ENCODE measurements at regions not wholly inside any gene's neighbourhood (a gene's known extent, or its start where the extent isn't known, plus 50 kb on each side); places are given as distances from the start of the nearest gene placed in this dataset.

DNA sequence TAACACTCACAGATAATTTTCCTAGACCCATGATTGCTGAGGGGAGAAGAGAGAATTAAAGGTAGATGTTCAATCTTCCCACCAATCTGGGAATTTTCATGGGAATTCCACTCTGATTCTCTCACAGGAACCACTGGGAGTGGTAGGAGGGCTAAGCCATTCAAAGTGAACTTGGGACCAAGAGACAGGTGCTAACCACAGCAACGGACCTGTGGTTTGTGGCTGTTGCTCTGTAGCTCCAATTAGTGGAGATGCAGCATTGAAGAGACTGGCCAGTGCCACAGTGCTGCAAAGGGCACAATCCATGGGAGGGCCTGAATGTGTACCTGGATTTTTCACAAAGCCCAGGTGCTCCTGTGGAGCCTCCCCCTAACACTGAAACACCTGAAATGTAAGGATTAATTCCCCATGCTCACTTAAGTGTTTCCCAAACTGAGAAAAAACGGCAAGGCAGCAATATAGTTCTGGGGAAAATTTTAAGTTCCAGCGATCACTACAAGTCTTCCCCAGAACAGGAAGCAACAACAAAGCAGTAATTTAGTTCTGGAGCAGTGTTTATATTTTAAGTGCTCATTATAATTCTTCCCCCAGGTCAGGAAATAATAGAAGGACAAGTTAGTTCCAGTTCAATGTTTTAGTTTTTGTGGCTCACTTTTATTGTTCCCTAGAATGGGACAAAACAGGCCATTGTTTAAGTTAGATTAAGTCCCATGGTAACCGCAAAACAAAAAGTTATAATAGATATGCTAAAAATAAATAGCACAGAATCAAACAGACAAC lies 1045.8 kb downstream of the CNTNAP5 start:
- no peaks in the 10 kb centered on the region for H3K4me1 ChIP-seq (ENCODE audit: insufficient read depth)
- no peak overlapping the region for H3K27ac ChIP-seq
- no peaks in the 10 kb centered on the region for H3K27me3 ChIP-seq
- H3K79me2 ChIP-seq = no peaks in the 10 kb centered on the region
- no peaks in the 10 kb centered on the region for H4K20me1 ChIP-seq (ENCODE audit: insufficient read depth, poor library complexity, severe bottlenecking)
- 66% methylated on average over 4 of the region's 4 CpGs for WGBS (ENCODE audit: low lambda C conversion rate, missing lambda C conversion rate)
- H3K4me2 ChIP-seq = no peak overlapping the region
- H3K9me2 ChIP-seq (replicated peaks; ENCODE audit: insufficient read depth) = no peaks in the 10 kb centered on the region
- DNase-seq (ENCODE audit: low spot score) = no peak
- no peaks in the 10 kb centered on the region for H3K36me3 ChIP-seq (replicated peaks; ENCODE audit: insufficient read depth, low read depth)
- H3K4me3 ChIP-seq = no peak overlapping the region
- TF ChIP-seq EZH2 (IDR thresholded peaks at IDR 0.05; ENCODE audit: borderline replicate concordance) (no peak), EZH2phosphoT487 (IDR thresholded peaks at IDR 0.05; ENCODE audit: low read depth, severe bottlenecking, unreplicated experiment) (no peak)
- TF ChIP-seq, protein P1, sequence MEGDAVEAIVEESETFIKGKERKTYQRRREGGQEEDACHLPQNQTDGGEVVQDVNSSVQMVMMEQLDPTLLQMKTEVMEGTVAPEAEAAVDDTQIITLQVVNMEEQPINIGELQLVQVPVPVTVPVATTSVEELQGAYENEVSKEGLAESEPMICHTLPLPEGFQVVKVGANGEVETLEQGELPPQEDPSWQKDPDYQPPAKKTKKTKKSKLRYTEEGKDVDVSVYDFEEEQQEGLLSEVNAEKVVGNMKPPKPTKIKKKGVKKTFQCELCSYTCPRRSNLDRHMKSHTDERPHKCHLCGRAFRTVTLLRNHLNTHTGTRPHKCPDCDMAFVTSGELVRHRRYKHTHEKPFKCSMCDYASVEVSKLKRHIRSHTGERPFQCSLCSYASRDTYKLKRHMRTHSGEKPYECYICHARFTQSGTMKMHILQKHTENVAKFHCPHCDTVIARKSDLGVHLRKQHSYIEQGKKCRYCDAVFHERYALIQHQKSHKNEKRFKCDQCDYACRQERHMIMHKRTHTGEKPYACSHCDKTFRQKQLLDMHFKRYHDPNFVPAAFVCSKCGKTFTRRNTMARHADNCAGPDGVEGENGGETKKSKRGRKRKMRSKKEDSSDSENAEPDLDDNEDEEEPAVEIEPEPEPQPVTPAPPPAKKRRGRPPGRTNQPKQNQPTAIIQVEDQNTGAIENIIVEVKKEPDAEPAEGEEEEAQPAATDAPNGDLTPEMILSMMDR (IDR thresholded peaks at IDR 0.05; ENCODE audit: poor library complexity) = no peak
- H3K9me3 ChIP-seq (ENCODE audit: low read depth) = no peaks in the 10 kb centered on the region
- H2AFZ ChIP-seq = no peak overlapping the region

DNA sequence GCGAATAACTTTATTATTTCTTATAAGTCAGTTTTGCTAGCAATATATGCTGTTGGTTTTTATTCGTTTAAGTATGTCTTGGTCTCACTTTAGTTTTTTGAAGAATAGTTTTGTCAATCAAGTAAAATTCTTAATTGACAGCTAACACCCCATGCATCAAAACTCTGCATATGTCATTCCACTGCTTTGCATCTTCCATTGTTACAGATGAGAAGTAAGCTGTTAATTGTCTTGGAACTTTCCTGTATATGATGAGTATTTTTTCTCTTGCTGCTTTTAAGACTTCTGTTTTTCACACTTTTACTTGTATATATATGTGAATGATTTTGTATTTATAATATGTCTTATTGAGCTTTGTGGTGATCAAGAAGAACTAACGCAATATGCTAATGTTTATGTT lies 1048.4 kb downstream of the CNTNAP5 start:
- Histone ChIP-seq H3K27me3 (no peaks in the 10 kb centered on the region), H3K9me3 (ENCODE audit: low read depth) (no peaks in the 10 kb centered on the region), H3K79me2 (no peaks in the 10 kb centered on the region), H3K4me3 (no peak overlapping the region), H4K20me1 (ENCODE audit: insufficient read depth, poor library complexity, severe bottlenecking) (no peaks in the 10 kb centered on the region), H3K9me2 (replicated peaks; ENCODE audit: insufficient read depth) (no peaks in the 10 kb centered on the region), H3K36me3 (replicated peaks; ENCODE audit: insufficient read depth, low read depth) (no peaks in the 10 kb centered on the region), H3K27ac (no peak overlapping the region), H3K4me1 (ENCODE audit: insufficient read depth) (no peaks in the 10 kb centered on the region), H2AFZ (no peak overlapping the region), H3K4me2 (no peak overlapping the region)
- TF ChIP-seq EZH2 (IDR thresholded peaks at IDR 0.05; ENCODE audit: borderline replicate concordance) (no peak), EZH2phosphoT487 (IDR thresholded peaks at IDR 0.05; ENCODE audit: low read depth, severe bottlenecking, unreplicated experiment) (no peak)
- TF ChIP-seq, protein P1 (IDR thresholded peaks at IDR 0.05; ENCODE audit: poor library complexity) = no peak
- WGBS (ENCODE audit: low lambda C conversion rate, missing lambda C conversion rate) = 89% methylated on average over 3 of the region's 3 CpGs
- no peak for DNase-seq (ENCODE audit: low spot score)

DNA sequence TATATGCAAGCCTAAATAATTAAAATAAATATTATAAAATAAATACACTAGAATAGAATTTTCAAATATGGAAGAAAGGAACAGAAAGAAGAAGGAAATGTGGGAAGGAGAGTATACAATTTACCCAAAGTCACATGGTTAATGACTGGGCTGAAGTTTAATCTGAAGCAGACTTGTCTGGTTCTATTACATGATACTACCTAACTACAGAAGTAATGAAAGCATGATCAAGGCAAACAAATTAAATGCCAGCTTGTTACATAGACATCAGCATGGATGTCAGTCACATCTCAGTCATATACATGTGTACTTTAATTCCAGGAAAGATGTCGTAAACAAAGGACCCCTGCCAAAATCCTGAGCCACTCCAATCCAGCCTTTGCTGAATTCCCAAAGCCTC lies 1060.8 kb downstream of the CNTNAP5 start:
- 79% methylated on average over 1 of the region's 1 CpG for WGBS (ENCODE audit: low lambda C conversion rate, missing lambda C conversion rate)
- no peaks in the 10 kb centered on the region for H3K79me2 ChIP-seq
- H3K27ac ChIP-seq = no peak overlapping the region
- no peaks in the 10 kb centered on the region for H3K4me1 ChIP-seq (ENCODE audit: insufficient read depth)
- H3K4me3 ChIP-seq = no peak overlapping the region
- no peaks in the 10 kb centered on the region for H3K36me3 ChIP-seq (replicated peaks; ENCODE audit: insufficient read depth, low read depth)
- TF ChIP-seq, protein P1 (IDR thresholded peaks at IDR 0.05; ENCODE audit: poor library complexity) = no peak
- TF ChIP-seq EZH2 (IDR thresholded peaks at IDR 0.05; ENCODE audit: borderline replicate concordance) = no peak
- TF ChIP-seq EZH2phosphoT487 (IDR thresholded peaks at IDR 0.05; ENCODE audit: low read depth, severe bottlenecking, unreplicated experiment) = no peak
- H3K4me2 ChIP-seq = no peak overlapping the region
- H4K20me1 ChIP-seq (ENCODE audit: insufficient read depth, poor library complexity, severe bottlenecking) = no peaks in the 10 kb centered on the region
- no peaks in the 10 kb centered on the region for H3K9me3 ChIP-seq (ENCODE audit: low read depth)
- no peak for DNase-seq (ENCODE audit: low spot score)
- H3K9me2 ChIP-seq (replicated peaks; ENCODE audit: insufficient read depth) = no peaks in the 10 kb centered on the region
- H2AFZ ChIP-seq = no peak overlapping the region
- H3K27me3 ChIP-seq = no peaks in the 10 kb centered on the region
